NCI-H2227 (cell line): ENCODE measurements at regions not wholly inside any gene's neighbourhood (a gene's known extent, or its start where the extent isn't known, plus 50 kb on each side); places are given as distances from the start of the nearest gene placed in this dataset.

Experiments
- DNase-seq: peaks from one replicate; lab custom pipeline; 2025; ENCODE audit not compliant: unreplicated experiment; lab: John Stamatoyannopoulos, UW

GRCh38 chr9:118362596-118362995 is 658.4 kb downstream of the TLR4 start:
- no peak for DNase-seq

DNA sequence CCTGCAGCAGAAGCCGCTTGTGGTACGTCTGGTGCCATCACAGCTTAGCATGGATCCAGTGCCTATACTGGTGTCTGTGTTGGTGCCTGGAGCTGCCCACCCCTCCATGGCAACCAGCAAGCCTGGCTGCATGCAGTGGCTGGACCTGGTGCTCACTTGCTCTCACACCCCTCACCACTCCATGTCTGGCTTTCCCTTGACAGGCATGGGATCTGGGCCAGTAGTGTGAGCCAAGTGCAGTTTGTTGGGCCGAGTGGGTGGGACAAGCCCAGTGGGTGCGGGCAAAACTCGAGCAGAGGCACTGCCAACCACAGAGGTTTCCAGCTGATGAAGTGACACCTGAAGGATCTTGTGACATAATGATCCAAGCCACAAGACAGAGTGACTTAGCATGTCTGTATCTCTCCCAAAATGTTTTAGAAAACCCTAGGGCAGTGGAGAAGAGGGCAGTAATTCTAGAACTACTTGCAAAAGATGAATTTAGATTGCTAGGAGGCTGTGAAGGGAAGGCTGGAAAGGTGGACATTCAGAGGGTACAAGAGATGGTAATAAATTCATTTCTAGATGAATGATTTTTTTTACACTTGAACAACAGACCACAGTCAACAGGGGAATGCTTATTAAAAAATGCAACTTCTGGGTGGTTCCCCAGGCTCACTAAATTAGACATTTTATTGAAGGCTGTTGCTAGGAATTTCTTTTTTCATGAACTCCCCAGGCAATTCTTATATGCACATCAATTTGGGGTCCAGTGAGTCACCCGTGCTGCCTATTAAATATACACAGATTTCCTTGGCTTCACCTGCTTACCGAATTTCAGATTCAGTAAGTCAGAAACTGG is 660.3 kb downstream of the TLR4 start:
- DNase-seq: no peak

DNA sequence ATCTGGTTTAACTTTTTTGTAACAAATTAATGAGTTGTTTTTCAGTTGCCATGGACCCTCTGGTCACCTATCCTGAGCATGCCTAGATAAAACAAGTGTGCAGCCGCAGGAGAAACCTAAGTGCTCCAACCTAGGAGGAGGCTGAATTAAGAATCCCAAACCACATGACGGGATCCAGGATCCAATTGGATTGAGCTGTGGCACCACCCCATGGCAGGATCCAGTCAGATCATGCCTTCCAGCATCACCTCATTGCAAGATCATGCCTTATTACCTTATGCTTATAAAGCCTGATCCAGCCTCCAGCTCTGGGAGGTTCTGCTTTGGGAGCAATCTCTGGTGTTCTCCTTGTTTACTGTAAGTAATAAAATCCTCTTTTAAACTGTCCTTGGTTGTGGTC is 662.0 kb downstream of the TLR4 start:
- no peak for DNase-seq

- no peak for DNase-seq
Measured at GRCh38 chr9:118367383-118367782, 663.2 kb downstream of the TLR4 start.

DNA sequence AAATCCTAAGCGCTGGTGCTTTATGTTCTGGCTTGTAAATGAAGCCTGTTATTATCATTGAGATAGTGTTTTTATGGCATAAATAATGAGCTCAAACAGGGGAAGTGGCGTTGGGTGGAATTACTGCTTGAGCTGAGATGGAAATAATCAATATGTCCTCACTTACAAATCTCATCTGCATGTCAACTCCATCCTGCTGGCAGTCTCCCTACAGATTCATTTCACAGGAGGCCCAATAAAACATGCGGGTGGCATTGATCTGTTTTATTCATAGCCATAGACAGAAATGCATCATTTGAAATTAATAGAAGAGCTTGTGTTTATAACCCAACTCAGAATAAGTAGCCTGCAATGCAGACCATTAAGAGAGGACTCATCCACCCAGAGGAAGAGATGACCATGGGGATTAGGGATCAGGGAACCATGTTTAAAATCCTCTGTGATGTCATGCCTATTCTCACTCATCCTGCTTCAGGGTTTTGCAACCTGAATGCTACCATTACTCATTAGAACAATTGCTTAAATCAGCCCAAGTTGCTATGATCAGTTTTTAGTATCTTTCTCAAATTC is 680.4 kb downstream of the TLR4 start:
- no peak for DNase-seq

DNA sequence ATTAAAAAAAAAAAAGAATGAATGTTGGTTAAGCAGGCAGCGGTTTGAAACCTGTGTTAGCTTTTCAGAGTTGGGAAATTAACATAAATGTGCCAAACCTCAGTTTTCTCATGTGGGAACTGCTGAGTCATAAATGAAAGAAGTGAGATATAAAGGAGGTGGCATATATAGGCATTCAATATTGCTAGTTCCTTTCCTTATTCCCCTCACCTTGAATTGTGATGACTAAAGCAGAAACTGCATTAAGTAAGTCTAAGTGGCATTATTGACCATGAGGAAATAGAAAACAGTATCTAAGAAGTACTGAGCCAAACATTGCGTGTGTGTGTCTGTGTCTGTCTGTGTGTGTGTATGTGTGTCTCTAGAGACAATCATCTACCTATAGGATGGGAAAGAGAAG is 691.2 kb downstream of the TLR4 start:
- DNase-seq: no peak

DNA sequence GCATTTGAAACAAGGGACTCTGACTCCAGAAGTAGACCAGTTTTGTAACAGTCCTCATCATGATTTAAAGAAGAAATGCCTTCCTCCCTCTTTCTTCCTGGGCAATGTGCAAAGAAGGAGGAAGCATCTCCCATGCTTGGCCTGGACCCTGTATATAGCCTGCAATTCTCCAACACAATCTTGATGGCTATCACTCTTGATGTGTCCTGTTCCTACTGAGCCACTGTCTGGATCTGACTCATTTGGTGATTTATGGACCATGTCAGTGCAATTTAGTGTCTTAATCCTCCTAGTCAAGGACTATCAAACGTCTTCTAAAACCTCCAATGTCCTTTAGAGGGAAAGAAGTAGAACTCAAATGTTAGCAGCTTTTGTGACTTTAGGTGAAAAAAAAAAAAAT is 697.3 kb downstream of the TLR4 start:
- DNase-seq: no peak

- no peak for DNase-seq
Measured at GRCh38 chr9:118414676-118415075, 710.5 kb downstream of the TLR4 start.

GRCh38 chr9:118418887-118419565 is 714.8 kb downstream of the TLR4 start:
- no peak for DNase-seq

DNA sequence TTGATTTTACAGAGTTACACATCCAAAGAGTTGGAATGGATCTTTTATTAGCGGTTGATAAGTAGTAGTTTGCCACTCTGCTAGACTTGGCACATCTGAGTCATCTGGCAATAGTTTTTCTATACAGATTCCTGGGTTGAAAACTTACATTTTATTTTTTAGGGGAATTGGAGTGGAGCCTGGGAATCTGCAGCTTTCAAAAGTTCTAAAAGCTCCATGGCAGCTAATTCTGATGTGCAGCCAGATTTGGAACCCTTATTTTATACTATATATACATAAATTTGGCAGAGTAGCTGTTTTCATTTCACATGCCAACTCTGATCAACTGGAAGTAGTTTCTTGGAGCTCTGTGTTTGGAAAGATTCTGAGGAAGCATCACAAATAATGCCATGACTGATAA is 715.5 kb downstream of the TLR4 start:
- DNase-seq: no peak

GRCh38 chr9:118422508-118422907 is 718.3 kb downstream of the TLR4 start:
- no peak for DNase-seq

DNA sequence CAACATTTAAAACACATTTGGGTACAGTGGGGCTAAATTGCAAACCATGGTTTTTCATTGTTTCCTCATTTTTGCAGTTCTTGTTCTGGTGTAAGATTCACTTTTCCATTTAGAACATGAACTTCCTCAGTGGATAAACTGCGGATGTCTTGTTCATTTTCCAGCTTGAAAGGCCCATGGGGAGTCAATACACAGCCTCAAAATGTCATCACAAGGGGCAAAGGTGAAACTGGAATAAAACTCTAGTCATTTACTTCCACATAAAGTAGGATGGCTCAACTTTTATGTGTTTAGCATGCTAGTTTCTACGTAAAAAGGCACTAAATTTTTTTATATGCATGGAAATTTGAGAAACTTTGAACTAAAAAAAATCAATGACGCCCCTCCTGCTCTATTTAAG is 718.8 kb downstream of the TLR4 start:
- no peak for DNase-seq

DNA sequence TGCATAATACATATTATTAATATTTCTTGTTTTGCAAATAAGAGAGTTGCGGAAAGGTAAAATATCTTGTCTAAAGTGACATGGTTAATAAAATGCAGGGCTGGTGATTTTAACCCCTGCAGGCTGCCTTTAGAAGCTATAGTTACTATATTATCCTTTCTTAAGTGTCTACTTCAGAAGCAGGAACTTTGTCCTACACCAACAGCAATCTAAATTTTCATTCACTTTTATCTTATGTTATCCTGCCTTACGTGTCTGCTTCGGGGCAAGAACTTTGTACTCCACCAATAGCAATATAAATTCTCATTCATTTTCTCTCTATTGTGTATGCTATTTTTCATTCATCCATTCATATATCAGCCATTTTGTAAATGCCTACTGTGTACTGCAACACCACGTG is 719.5 kb downstream of the TLR4 start:
- no peak for DNase-seq

DNA sequence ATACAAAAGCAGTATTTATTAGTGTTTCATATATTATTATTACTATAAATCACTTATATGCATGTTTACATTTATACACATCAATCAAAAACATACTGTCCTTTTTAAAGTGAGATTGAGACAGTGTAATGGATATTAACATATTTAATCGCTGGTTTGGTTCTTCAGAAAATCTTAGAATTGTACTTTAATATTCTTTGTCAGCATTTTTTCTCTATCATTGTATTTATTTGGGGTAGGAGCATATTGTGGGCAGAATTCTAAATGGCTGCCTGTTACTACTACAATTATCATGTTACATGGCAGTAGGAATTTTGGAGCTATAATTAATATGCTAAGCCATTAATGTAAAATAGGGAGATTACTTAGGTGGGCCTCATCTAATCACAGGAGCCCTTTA is 722.6 kb downstream of the TLR4 start:
- DNase-seq: no peak

GRCh38 chr9:118438810-118439209 is 734.6 kb downstream of the TLR4 start:
- no peak for DNase-seq

- DNase-seq: no peak
Measured at GRCh38 chr9:118439441-118439840, 735.2 kb downstream of the TLR4 start.

GRCh38 chr9:118444403-118444802 is 740.2 kb downstream of the TLR4 start:
- no peak for DNase-seq

- no peak for DNase-seq
Measured at GRCh38 chr9:118446943-118447639, 742.9 kb downstream of the TLR4 start.

- DNase-seq: no peak
Measured at GRCh38 chr9:118449554-118449953, 745.4 kb downstream of the TLR4 start.

GRCh38 chr9:118455259-118455658 is 751.1 kb downstream of the TLR4 start:
- DNase-seq: no peak

GRCh38 chr9:118455788-118456187 is 751.6 kb downstream of the TLR4 start:
- no peak for DNase-seq
